Suppressor macrophage treated with lipopolysaccharide for 1 hour (primary cell): ENCODE measurements at regions not wholly inside any gene's neighbourhood (a gene's known extent, or its start where the extent isn't known, plus 50 kb on each side); places are given as distances from the start of the nearest gene placed in this dataset.
"Not testable (repeated sequence)": the region's sequence is repeated elsewhere in the genome, so short reads cannot be mapped to it uniquely, and the experiment has no call there.

Experiments used
- DNase-seq, 3 donors: peaks; one replicate each; pipeline ENCODE4 v3.0.0-alpha.2; 2020 to 2022

DNA sequence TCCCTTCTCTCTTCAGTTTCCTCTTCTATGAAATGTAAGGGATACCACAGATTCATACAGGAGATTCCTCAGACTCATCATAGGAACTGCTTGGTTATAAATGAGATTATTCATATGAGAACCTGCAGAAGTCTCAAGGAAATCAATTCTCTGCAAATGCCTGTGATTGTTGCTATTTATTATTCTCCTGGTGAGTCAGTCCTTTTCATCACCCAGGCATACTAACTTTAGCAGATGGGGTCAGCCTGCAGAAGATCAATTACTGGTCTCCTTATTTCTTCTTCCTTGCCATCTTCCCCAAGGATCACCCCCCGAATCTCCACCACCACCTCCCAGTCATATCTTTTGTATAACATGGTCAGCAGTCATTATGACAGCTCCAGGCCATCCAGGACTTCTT, 53.8 kb upstream of the DCP1A start:
- no peak for DNase-seq

DNA sequence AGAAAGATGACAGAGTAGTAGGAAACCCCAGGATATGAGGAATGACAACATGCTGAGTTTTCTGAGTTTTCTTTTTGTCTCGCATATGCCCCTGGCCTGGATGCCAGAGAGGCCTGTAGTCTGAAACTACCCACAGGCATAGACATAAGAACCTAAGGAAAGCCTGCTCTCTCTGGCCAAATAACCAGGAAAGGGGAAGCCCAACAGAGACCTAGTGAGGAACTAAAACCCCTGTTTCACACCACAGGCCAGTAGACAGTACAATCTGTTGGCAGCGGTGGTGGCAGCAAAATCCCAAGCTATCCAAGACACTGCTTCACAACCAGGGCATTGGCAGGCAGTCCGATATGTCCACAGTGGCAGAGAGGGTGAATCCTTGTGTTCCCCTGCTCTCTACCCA, 55.0 kb upstream of the DCP1A start:
- peak in 2 of 3 donors; percentile 22 for DNase-seq

DNA sequence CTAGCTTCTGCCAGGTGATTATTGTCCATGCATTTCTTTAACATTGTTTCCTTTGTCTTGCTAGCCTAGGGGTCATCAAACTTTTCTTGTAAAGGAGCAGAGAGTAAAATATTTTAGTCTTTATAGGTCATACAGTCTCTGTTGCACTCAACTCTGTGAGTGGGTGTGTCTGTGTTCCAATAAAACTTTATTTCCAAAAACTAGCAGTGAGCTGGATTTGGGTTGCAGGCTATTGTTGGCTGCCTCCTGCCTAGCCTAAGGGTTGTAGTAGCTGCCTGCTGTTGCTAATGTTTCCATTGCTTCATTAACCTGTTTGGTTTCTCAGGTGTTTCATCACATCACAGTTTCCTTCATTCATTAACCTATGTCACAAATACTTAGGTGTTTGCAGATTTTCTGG, 64.0 kb upstream of the DCP1A start:
- DNase-seq = no peak

DNA sequence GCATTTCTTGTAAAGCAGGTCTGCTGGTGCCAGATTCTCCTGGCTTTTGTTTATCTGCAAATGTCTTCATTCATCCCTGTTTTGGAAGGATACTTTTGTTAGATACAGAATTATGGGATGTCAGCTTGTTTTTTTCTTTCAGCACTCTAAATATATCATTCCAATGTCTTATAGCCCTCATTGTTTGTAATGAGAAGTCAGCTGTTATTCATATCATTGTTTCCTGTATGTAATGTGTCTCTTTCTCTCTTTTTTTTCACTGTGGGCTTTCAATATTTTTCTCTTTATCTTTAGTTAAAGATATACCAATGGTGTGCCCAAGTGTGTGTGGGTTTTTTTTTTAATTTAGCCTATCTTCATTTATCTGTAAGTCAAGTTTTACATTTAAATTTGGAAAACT, 65.6 kb upstream of the DCP1A start:
- DNase-seq = no peak

DNA sequence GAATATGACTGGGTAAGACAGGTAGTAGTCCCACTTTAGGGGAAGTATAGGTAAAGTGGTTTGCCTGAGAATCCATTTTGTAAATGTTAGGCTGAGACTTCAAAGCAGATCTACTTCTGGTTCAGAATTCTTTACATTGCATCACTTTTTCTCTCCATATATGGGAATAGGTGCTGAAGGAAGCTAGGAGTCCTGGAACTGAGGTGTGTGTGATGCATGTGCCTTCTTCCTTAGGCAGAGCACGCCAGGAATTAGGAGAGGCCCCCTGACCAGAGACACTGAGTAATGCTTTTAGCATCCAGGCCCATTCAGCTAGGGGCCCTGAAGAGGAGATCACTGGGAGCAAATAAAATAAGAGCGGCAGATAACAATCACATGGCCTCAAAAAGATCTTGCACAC, 69.2 kb upstream of the DCP1A start:
- no peak for DNase-seq

DNA sequence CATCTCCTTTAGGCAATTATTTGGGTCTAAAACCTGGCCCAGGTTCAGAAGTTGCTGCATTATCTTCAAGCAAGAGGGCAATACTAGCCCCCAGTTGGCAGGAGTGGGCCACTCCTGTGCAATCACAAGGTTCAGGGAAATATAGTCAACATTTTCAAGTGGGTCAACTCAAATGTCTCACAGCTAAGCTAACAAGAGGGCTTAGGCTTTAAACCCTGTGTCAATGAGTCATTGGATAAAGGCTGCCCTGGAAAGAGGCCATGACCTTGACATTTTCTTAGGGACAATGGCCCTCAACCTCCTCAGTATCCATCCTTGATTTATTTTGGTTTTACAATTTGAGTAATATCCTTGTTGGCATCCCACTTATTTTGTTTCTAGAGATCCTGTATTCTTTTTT, 73.5 kb upstream of the DCP1A start:
- no peak for DNase-seq

DNA sequence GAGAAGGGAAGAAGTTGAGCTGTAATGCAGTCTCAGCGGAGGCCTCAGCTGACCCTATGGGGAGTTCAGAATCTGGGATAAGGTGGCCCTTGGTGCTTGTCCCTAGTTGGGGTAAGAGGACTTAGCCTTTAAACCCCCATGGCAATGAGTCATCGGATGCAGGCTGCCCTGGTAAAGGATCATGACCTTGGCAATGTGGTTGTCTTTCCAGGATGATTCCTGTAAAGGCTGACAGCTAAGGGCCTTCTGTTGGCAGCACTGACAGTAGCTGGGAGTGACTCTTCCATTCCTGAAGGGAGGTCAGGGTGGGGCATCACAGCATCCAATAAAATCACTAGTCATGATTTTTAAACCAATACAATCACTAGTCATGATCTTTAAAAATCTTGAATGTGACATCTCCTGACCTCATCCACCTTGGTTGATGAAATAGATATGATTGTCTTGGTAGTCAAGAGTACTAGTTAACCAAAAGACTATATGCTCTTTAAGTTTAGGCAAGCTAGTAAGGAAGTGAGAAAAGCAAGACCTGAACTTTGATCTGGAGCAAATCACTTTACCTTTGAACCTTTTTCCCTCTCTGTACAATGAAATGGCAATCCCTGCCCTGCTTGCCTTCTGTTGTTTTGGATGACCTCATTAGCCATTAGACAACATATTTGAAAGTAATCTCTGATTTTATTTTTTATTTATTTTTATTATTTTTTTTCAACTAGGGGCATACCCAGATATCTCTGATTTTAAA, 71.3 kb upstream of the CACNA1D start:
- DNase-seq = no peak

DNA sequence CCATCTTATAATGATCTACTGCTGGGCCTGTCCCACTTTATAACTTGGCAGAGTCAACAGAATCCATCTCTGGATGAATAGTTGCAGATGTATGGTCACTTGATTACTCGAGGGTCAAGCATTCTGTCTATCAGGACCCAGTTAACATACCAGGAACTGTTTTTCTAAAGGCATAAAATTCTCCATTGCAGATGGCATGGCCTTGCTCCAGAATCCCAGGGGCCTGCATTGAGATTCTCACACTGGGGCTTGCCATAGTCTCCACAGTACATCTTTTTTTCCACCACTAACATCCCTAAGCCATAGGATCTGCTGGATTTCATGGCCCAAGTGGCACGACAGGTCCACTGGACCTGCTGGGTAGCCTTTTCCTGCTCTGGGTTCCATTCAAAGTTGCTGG, 68.5 kb upstream of the CACNA1D start:
- no peak for DNase-seq

DNA sequence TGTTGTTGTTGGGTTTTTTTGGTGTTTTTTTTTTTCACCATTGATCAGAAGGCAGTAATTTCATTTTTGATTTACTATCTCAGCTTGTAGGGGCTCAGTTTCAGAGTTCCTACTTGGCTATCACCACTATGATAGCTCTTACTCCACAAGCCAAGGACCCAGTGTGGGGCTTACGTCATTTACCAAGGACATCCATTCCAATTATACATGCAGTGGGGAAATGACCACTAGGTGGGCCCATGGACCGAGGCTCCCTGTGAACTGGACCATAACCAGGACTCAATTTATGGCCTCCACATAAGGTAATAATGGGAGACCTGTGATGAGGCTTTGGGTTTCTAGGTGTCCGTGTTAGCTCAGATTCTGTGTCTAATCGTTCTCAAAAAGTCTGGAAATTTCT, 67.5 kb upstream of the CACNA1D start:
- no peak for DNase-seq

DNA sequence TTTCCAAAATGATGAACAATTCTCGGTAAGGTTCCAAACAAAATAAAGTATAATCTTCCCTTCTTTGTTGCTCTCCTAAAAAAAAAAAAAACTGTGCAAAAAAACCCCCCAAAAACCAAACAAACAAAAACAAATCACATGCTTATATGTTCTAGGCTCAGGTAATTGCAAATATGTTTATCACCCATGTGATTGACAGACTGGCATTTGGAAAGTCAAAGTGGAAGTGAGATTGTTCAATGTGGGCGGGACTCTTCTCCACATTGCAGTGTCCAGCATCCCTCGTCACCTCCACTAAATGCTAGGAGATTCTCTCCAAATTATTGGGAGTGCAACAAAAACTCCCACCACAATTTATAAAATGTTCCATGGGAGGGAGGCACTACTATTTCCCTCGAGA, 57.6 kb upstream of the CACNA1D start:
- DNase-seq = no peak

DNA sequence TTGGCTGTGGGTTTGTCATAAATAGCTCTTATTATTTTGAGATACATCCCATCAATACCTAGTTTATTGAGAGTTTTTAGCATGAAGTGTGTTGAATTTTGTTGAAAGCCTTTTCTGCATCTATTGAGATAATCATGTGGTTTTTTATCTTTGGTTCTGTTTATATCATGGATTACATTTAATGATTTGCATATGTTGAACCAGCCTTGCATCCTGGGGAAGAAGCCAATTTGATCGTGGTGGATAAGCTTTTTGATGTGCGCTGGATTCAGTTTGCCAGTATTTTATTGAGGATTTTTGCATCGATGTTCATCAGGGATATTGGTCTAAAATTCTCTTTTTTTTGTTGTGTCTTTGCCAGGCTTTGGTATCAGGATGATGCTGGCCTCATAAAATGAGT, 51.5 kb upstream of the CACNA1D start:
- DNase-seq = not testable (repeated sequence)
